Motor neuron (in vitro differentiated cells): ENCODE measurements at regions not wholly inside any gene's neighbourhood (a gene's known extent, or its start where the extent isn't known, plus 50 kb on each side); places are given as distances from the start of the nearest gene placed in this dataset.

Source experiments
- ATAC-seq, 8 experiments: fragments of 200-7000 bp; cut with Tn5 transposase; replicated peaks in 6 of 8; 2 replicates each; pipeline ENCODE4 v1.8.0; 2021; ENCODE audit warnings: mild to moderate bottlenecking in 8 of 8, moderate library complexity in 8 of 8
- H3K27ac ChIP-seq, 2 donors: fragments of 250-450 bp; sonication (Bioruptor Pico); 2 replicates each; pipeline ENCODE4 v1.9.0; 2021; ENCODE audit warnings: antibody characterized with exemption in 2 of 2, mild to moderate bottlenecking in 2 of 2, moderate library complexity in 1 of 2
- H3K4me1 ChIP-seq, 2 donors: fragments of 250-450 bp; sonication (Bioruptor Pico); replicated peaks in 1 of 2; 2 replicates each; pipeline ENCODE4 v1.6.1; 2021; ENCODE audit warnings: antibody characterized with exemption in 2 of 2, mild to moderate bottlenecking in 2 of 2, moderate library complexity in 1 of 2
- H3K4me3 ChIP-seq, 5 donors: fragments of 250-450 bp; sonication (Bioruptor Pico); 2 replicates each; pipeline ENCODE4 v1.9.0; 2021; ENCODE audit warnings: antibody characterized with exemption in 5 of 5, mild to moderate bottlenecking in 5 of 5, moderate library complexity in 4 of 5
- WGBS, 10 experiments: fragments of 450-650 bp; shearing (Covaris generic); methylation state at CpG; one replicate each; pipeline ENCODE4 v1.0.0; 2022; 5-methylcytosine and 5-hydroxymethylcytosine counted together
- in situ Hi-C, 9 experiments: fragments of 400-800 bp; cut with MboI; loops; one replicate each; pipeline ENCODE4 v1.15.0; 2021; ENCODE audit warnings: low sequenced_read_pairs in 9 of 9, low pct_unique_long_range_greater_than_20kb in 2 of 9; ENCODE audit not compliant: unreplicated experiment in 9 of 9

GRCh38 chr11:116579857-116580727 lies 192.7 kb downstream of the BUD13 start:
- H3K4me3 ChIP-seq = peak overlapping the region; percentile 12 to 29 (median 19)
- no peak overlapping the region for H3K27ac ChIP-seq
- ATAC-seq = peak in 5 of 8 experiments; percentile 9 to 64 (median 54)
- WGBS, 10 experiments = 0 to 33% (median 2%) methylated on average over 1 to 15 of the region's 76 CpGs; no CpG with 5 or more reads in 4 of the 10 experiments
- H3K4me1 ChIP-seq = peaks cover 0 to 13% of the 10 kb centered on the region in 2 donors
- in situ Hi-C loops = no loop called here

GRCh38 chr11:116579031-116579653 lies 193.6 kb downstream of the BUD13 start:
- in situ Hi-C loops = no loop called here
- Histone ChIP-seq H3K4me1 (peaks cover 0 to 13% of the 10 kb centered on the region in 2 donors), H3K4me3 (no peak overlapping the region), H3K27ac (no peak overlapping the region)
- ATAC-seq = peak in 1 of 8 experiments; percentile 21
- WGBS, 10 experiments = 0 to 40% (median 4%) methylated on average over 1 to 6 of the region's 9 CpGs; no CpG with 5 or more reads in 4 of the 10 experiments

GRCh38 chr11:116577956-116578355 lies 194.8 kb downstream of the BUD13 start:
- Histone ChIP-seq H3K4me1 (peaks cover 0 to 13% of the 10 kb centered on the region in 2 donors), H3K27ac (no peak overlapping the region), H3K4me3 (no peak overlapping the region)
- WGBS, 10 experiments = 0 to 100% (median 85%) methylated on average over 1 to 3 of the region's 3 CpGs; no CpG with 5 or more reads in 5 of the 10 experiments
- no peak for ATAC-seq
- in situ Hi-C loops = no loop called here

- WGBS, 10 experiments = 20 to 86% (median 50%) methylated on average over 2 to 3 of the region's 4 CpGs; no CpG with 5 or more reads in 5 of the 10 experiments
- no peak overlapping the region for H3K4me3 ChIP-seq
- no peak overlapping the region for H3K27ac ChIP-seq
- no peak for ATAC-seq
- in situ Hi-C loops = no loop called here
- H3K4me1 ChIP-seq = peaks cover 0 to 13% of the 10 kb centered on the region in 2 donors
These were observed 195.5 kb downstream of the BUD13 start for GRCh38 chr11:116577273-116577672.

- ATAC-seq = peak in 4 of 8 experiments; percentile 36 to 90 (median 66)
- 0 to 22% (median 8%) methylated on average over 2 of the region's 2 CpGs; no CpG with 5 or more reads in 6 of the 10 experiments for WGBS, 10 experiments
These were observed 196.3 kb downstream of the BUD13 start for GRCh38 chr11:116576526-116576925.

GRCh38 chr11:116567721-116568242 lies 205.0 kb downstream of the BUD13 start:
- Histone ChIP-seq H3K4me3 (no peak overlapping the region), H3K27ac (no peak overlapping the region), H3K4me1 (peaks cover 6 to 9% of the 10 kb centered on the region in 2 donors)
- ATAC-seq = no peak
- in situ Hi-C loops = no loop called here
- WGBS, 10 experiments = 0 to 83% (median 44%) methylated on average over 1 to 4 of the region's 9 CpGs; no CpG with 5 or more reads in 3 of the 10 experiments

More at GRCh38 chr11:116576526-116576925, 196.3 kb downstream of the BUD13 start:
- Histone ChIP-seq H3K4me3 (no peak overlapping the region), H3K4me1 (peaks cover 0 to 13% of the 10 kb centered on the region in 2 donors), H3K27ac (no peak overlapping the region)
- in situ Hi-C loops = no loop called here

GRCh38 chr11:116563712-116564047 lies 209.1 kb downstream of the BUD13 start:
- no peak overlapping the region for H3K4me3 ChIP-seq
- 40 to 100% (median 89%) methylated on average over 1 to 4 of the region's 6 CpGs; no CpG with 5 or more reads in 6 of the 10 experiments for WGBS, 10 experiments
- in situ Hi-C loops = no loop called here
- H3K27ac ChIP-seq = no peak overlapping the region
- no peak for ATAC-seq
- peaks cover 13 to 20% of the 10 kb centered on the region in 2 donors for H3K4me1 ChIP-seq

- no peak overlapping the region for H3K4me3 ChIP-seq
- WGBS, 10 experiments = 0 to 90% (median 35%) methylated on average over 1 to 4 of the region's 10 CpGs; no CpG with 5 or more reads in 3 of the 10 experiments
- in situ Hi-C loops = no loop called here
- H3K4me1 ChIP-seq = peaks cover 13 to 20% of the 10 kb centered on the region in 2 donors
- peak in 5 of 8 experiments; percentile 82 to 91 (median 88) for ATAC-seq
- H3K27ac ChIP-seq = peak overlapping the region in 1 of 2 donors; percentile 37
These were observed 209.6 kb downstream of the BUD13 start for GRCh38 chr11:116563028-116563711.

- Histone ChIP-seq H3K4me3 (no peak overlapping the region), H3K27ac (no peak overlapping the region), H3K4me1 (peaks cover 13 to 20% of the 10 kb centered on the region in 2 donors)
- WGBS, 10 experiments = 8 to 92% (median 73%) methylated on average over 1 to 3 of the region's 3 CpGs; no CpG with 5 or more reads in 3 of the 10 experiments
- no peak for ATAC-seq
- in situ Hi-C loops = no loop called here
These were observed 212.2 kb downstream of the BUD13 start for GRCh38 chr11:116560589-116560988.

- peaks cover 13 to 20% of the 10 kb centered on the region in 2 donors for H3K4me1 ChIP-seq
- in situ Hi-C loops = no loop called here
- H3K4me3 ChIP-seq = no peak overlapping the region
- WGBS, 10 experiments = 0 to 80% (median 67%) methylated on average over 1 to 6 of the region's 9 CpGs; no CpG with 5 or more reads in 3 of the 10 experiments
- H3K27ac ChIP-seq = no peak overlapping the region
- no peak for ATAC-seq
These were observed 214.1 kb downstream of the BUD13 start for GRCh38 chr11:116558504-116559211.

- Histone ChIP-seq H3K27ac (no peak overlapping the region), H3K4me3 (no peak overlapping the region), H3K4me1 (peaks cover 6 to 9% of the 10 kb centered on the region in 2 donors)
- WGBS, 10 experiments = 10 to 57% (median 17%) methylated on average over 1 to 3 of the region's 3 CpGs; no CpG with 5 or more reads in 7 of the 10 experiments
- in situ Hi-C loops = no loop called here
- peak in 3 of 8 experiments; percentile 60 to 80 (median 61) for ATAC-seq
These were observed 215.5 kb downstream of the BUD13 start for GRCh38 chr11:116557282-116557681.

GRCh38 chr11:116556483-116556882 lies 216.3 kb downstream of the BUD13 start:
- WGBS, 10 experiments = 0 to 100% (median 43%) methylated on average over 1 to 2 of the region's 2 CpGs; no CpG with 5 or more reads in 2 of the 10 experiments
- no peak for ATAC-seq
- in situ Hi-C loops = no loop called here

More at GRCh38 chr11:116556483-116556882, 216.3 kb downstream of the BUD13 start:
- no peak overlapping the region for H3K27ac ChIP-seq
- peaks cover 12 to 16% of the 10 kb centered on the region in 2 donors for H3K4me1 ChIP-seq
- no peak overlapping the region for H3K4me3 ChIP-seq
